K562 (cell line): ENCODE measurements at regions not wholly inside any gene's neighbourhood (a gene's known extent, or its start where the extent isn't known, plus 50 kb on each side); places are given as distances from the start of the nearest gene placed in this dataset.

Experiments used
- ATAC-seq: fragments of 200-7000 bp; cut with Tn5 transposase; 3 replicates; pipeline ENCODE4 v1.9.1; 2020; ENCODE audit warnings: moderate library complexity
- BruUV-seq: library from RNA; stranded (reverse); fragments of 400-500 nt; replicated peaks from 2 replicates; lab custom pipeline; 2021; lab: Mats Ljungman, UMichigan
- CTCF ChIA-PET: fragments of 300-600 bp; formaldehyde crosslinking; extraction: SDS; loops from one replicate; lab custom pipeline; 2021; ENCODE audit warnings: low intra/inter-chr PET ratio; lab: Yijun Ruan, JAX
- POLR2A ChIA-PET: fragments of 300-600, 350-650 bp; sonication (Branson Sonifier 250); formaldehyde crosslinking; extraction: SDS; loops from one replicate; lab custom pipeline; 2021; ENCODE audit warnings: antibody characterized with exemption, inconsistent platforms; lab: Yijun Ruan, JAX
- DNase-seq, 4 experiments: peaks; one replicate each; pipeline versions ENCODE4 v3.0.0 to v3.0.0-alpha.2; 2011 to 2018; ENCODE audit warnings: low spot score in 3 of 4, mixed read lengths in 3 of 4; ENCODE audit errors: extremely low read depth in 1 of 4
- FAIRE-seq: peaks from 2 replicates; lab custom pipeline; 2011; peaks lifted over from hg19 to GRCh38; lab: Jason Lieb, UNC
- H2AFZ ChIP-seq: 2 replicates; pipeline ENCODE4 v1.6.0; 2011; ENCODE audit warnings: low read depth, low read length, control low read depth, inconsistent platforms
- H3K27ac ChIP-seq: fragments of 200-600 bp; 3 replicates; pipeline ENCODE4 v1.8.0; 2011; ENCODE audit warnings: low read depth, mild to moderate bottlenecking, control low read depth, inconsistent platforms, low read length, moderate library complexity, mixed read lengths; ENCODE audit errors: extremely low read depth
- H3K27me3 ChIP-seq, 2 experiments: fragments of 300-600 bp in 1 of 2; 2 replicates in 1 of 2; 3 replicates in 1 of 2; pipeline versions ENCODE4 v1.6.0 to v1.8.0; 2011; ENCODE audit warnings: inconsistent platforms in 2 of 2, low read length in 2 of 2, mild to moderate bottlenecking in 1 of 2, mixed read lengths in 1 of 2, moderate library complexity in 1 of 2; ENCODE audit not compliant: control insufficient read depth in 2 of 2, insufficient read depth in 2 of 2
- H3K36me3 ChIP-seq: fragments of 300-600 bp; 3 replicates; pipeline ENCODE4 v1.8.0; 2011; ENCODE audit warnings: mild to moderate bottlenecking, low read length, inconsistent platforms; ENCODE audit not compliant: control insufficient read depth, insufficient read depth
- H3K4me1 ChIP-seq, 2 experiments: fragments of 200-600 bp in 1 of 2; replicated peaks in 1 of 2; 2 replicates in 1 of 2; 3 replicates in 1 of 2; pipeline versions ENCODE4 v1.5.1 to v1.8.0; 2011; ENCODE audit warnings: inconsistent platforms in 2 of 2, low read length in 2 of 2, mild to moderate bottlenecking in 1 of 2, mixed read lengths in 1 of 2, moderate library complexity in 1 of 2; ENCODE audit not compliant: control insufficient read depth in 2 of 2, insufficient read depth in 2 of 2
- H3K4me2 ChIP-seq: 2 replicates; pipeline ENCODE4 v1.6.1; 2011; ENCODE audit warnings: low read length, control low read depth, inconsistent platforms, mixed read lengths; ENCODE audit not compliant: insufficient read depth
- H3K4me3 ChIP-seq: fragments of 200-600 bp; sonication (generic), shearing (Covaris generic); 2 replicates; pipeline ENCODE4 v1.5.1; 2016; ENCODE audit warnings: control low read depth, inconsistent platforms
- H3K79me2 ChIP-seq: fragments of 200-600 bp; 3 replicates; pipeline ENCODE4 v1.8.0; 2011; ENCODE audit warnings: low read length, inconsistent platforms; ENCODE audit not compliant: control insufficient read depth, insufficient read depth
- H3K9ac ChIP-seq, 2 experiments: 2 replicates each; pipeline versions ENCODE4 v1.6.0 to v1.6.1; 2011; ENCODE audit warnings: low read depth in 2 of 2, low read length in 2 of 2, control low read depth in 1 of 2, inconsistent platforms in 1 of 2, mild to moderate bottlenecking in 1 of 2, mixed read lengths in 1 of 2; ENCODE audit not compliant: insufficient read depth in 1 of 2
- H3K9me1 ChIP-seq: one replicate; pipeline ENCODE4 v1.6.0; 2011; ENCODE audit warnings: inconsistent platforms, mild to moderate bottlenecking, low read length, moderate library complexity; ENCODE audit not compliant: control insufficient read depth, insufficient read depth
- H3K9me3 ChIP-seq: replicated peaks from 2 replicates; pipeline ENCODE4 v1.5.1; 2011; ENCODE audit warnings: low read depth, low read length, inconsistent platforms; ENCODE audit not compliant: control insufficient read depth, insufficient read depth
- H4K20me1 ChIP-seq: replicated peaks from 2 replicates; pipeline ENCODE4 v1.6.1; 2011; ENCODE audit warnings: low read length, inconsistent platforms, mixed read lengths; ENCODE audit not compliant: control insufficient read depth, insufficient read depth
- CHAMP1 ChIP-seq: fragments of 450-650 bp; IDR thresholded peaks from 2 replicates; pipeline ENCODE4 v1.6.1; 2016; ENCODE audit warnings: mild to moderate bottlenecking
- E2F6 ChIP-seq, 2 experiments: IDR thresholded peaks; 2 replicates each; pipeline ENCODE4 v1.6.1; 2011; ENCODE audit warnings: borderline replicate concordance in 1 of 2, control low read depth in 1 of 2, low read depth in 1 of 2, low read length in 1 of 2, mild to moderate bottlenecking in 1 of 2, mixed read lengths in 1 of 2, moderate library complexity in 1 of 2; ENCODE audit not compliant: insufficient read depth in 1 of 2, insufficient read length in 1 of 2, poor library complexity in 1 of 2, severe bottlenecking in 1 of 2; ENCODE audit errors: extremely low read depth in 1 of 2
- FOXK1 ChIP-seq: sonication (generic); formaldehyde crosslinking; IDR thresholded peaks from 2 replicates; pipeline ENCODE4 v1.8.0; 2022; ENCODE audit warnings: missing genetic modification reagents, mild to moderate bottlenecking, borderline replicate concordance
- GATAD2A ChIP-seq: fragments of 450-650 bp; IDR thresholded peaks from 2 replicates; pipeline ENCODE4 v1.6.1; 2017
- KLF13 ChIP-seq: fragments of 450-650 bp; IDR thresholded peaks from 2 replicates; pipeline ENCODE4 v1.6.1; 2016; ENCODE audit warnings: missing genetic modification characterization, low read depth, mild to moderate bottlenecking, missing compliant biosample characterization, moderate library complexity, borderline replicate concordance
- SRSF7 ChIP-seq: fragments of 200-400 bp; formaldehyde crosslinking; optimal IDR thresholded peaks from 2 replicates; pipeline ENCODE3; 2017; ENCODE audit warnings: mild to moderate bottlenecking, low read depth, low read length
- TGIF2 ChIP-seq: sonication (generic); formaldehyde crosslinking; IDR thresholded peaks from 2 replicates; pipeline ENCODE4 v1.8.1; 2022; ENCODE audit warnings: mild to moderate bottlenecking, missing genetic modification reagents, moderate library complexity
- ZNF512 ChIP-seq: IDR thresholded peaks from 2 replicates; pipeline ENCODE4 v1.6.1; 2016; ENCODE audit warnings: missing genetic modification characterization, missing compliant biosample characterization
- ZZZ3 ChIP-seq: fragments of 450-650 bp; IDR thresholded peaks from 2 replicates; pipeline ENCODE4 v1.6.1; 2016; ENCODE audit warnings: antibody characterized with exemption, mild to moderate bottlenecking, moderate library complexity
- WGBS: fragments of 100-300 bp; shearing (Covaris generic); methylation state at CpG from one replicate; pipeline ENCODE4 v1.1.6; 2016; ENCODE audit warnings: low coverage, mixed read lengths; ENCODE audit not compliant: insufficient coverage; ENCODE audit errors: missing lambda C conversion rate; 5-methylcytosine and 5-hydroxymethylcytosine counted together
- in situ Hi-C: fragments of 300-500 bp; cut with MboI; formaldehyde crosslinking; loops from 4 replicates; pipeline ENCODE4 v1.15.0; 2018; ENCODE audit warnings: inconsistent platforms, mixed read lengths
- intact Hi-C: fragments of 100-400 bp; cut with micrococcal nuclease; formaldehyde crosslinking; loops from 2 replicates; pipeline ENCODE4 v1.14.2; 2022

- Histone ChIP-seq H3K9me3 (no peaks in the 10 kb centered on the region), H3K4me1 (no peaks in the 10 kb centered on the region), H3K4me2 (no peak overlapping the region), H3K27me3 (no peaks in the 10 kb centered on the region), H3K9me1 (no peaks in the 10 kb centered on the region), H3K27ac (no peak overlapping the region), H3K79me2 (no peaks in the 10 kb centered on the region), H4K20me1 (no peaks in the 10 kb centered on the region), H3K4me3 (no peak overlapping the region), H2AFZ (no peak overlapping the region), H3K9ac (no peak overlapping the region), H3K36me3 (no peaks in the 10 kb centered on the region)
- FAIRE-seq (no peak), DNase-seq (no peak), ATAC-seq (no peak)
- CTCF ChIA-PET: no interaction called here
- in situ Hi-C loops (no loop called here), intact Hi-C loops (no loop called here)
- 0% methylated on average over 2 of the region's 2 CpGs for WGBS
- BruUV-seq: no TSS peak
- POLR2A ChIA-PET: no interaction called here
- TF ChIP-seq ZZZ3 (no peak), GATAD2A (no peak), KLF13 (tag) (no peak), E2F6 (IDR thresholded peaks at IDR 0.05; ENCODE audit: borderline replicate concordance in 1 of 2, extremely low read depth in 1 of 2, insufficient read depth in 1 of 2, insufficient read length in 1 of 2, low read depth in 1 of 2, low read length in 1 of 2, poor library complexity in 1 of 2, severe bottlenecking in 1 of 2) (no peak), SRSF7 (no peak), FOXK1 (no peak), ZNF512 (no peak), TGIF2 (CRISPR knock-in tag) (no peak), CHAMP1 (no peak)
Measured at GRCh38 chr6:91487696-91488392, 901.0 kb upstream of the MAP3K7 start.
